Body of pancreas (tissue), 4 donors: ENCODE measurements at regions not wholly inside any gene's neighbourhood (a gene's known extent, or its start where the extent isn't known, plus 50 kb on each side); places are given as distances from the start of the nearest gene placed in this dataset.

Experiments
- POLR2A ChIP-seq, 3 donors: fragments of 450-650 bp; IDR thresholded peaks; one replicate each; pipeline ENCODE4 v1.6.1; 2016; ENCODE audit warnings: antibody characterized with exemption in 3 of 3, mild to moderate bottlenecking in 2 of 3
- TF ChIP-seq, protein P1 (sequence below), 7 experiments: fragments of 450-650 bp in 4 of 7; fragments of 200-600 bp in 3 of 7; sonication (generic) in 3 of 7; IDR thresholded peaks; one replicate each; pipeline ENCODE4 v1.5.1; 2016 to 2019; ENCODE audit warnings: antibody characterized with exemption in 7 of 7

DNA sequence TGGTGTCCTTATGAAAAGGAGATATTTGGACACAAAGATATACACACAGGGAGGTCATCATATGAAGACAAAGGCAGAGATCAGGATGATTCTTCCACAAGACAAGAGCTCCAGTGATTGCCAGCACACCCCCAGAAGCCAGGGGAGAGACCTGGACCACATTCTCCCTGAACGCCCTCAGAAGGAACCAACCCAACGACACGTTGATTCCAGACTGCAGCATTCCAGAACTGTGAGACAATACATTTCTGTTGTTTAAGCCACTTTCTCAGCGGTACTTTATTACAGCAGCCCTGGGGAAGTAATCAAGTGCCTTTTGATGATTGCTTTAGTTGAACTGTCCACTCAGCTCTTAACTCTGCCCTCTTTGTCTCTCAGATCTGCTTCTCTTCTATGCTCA is 285.5 kb upstream of the SMARCA2 start:
- TF ChIP-seq, protein P1, sequence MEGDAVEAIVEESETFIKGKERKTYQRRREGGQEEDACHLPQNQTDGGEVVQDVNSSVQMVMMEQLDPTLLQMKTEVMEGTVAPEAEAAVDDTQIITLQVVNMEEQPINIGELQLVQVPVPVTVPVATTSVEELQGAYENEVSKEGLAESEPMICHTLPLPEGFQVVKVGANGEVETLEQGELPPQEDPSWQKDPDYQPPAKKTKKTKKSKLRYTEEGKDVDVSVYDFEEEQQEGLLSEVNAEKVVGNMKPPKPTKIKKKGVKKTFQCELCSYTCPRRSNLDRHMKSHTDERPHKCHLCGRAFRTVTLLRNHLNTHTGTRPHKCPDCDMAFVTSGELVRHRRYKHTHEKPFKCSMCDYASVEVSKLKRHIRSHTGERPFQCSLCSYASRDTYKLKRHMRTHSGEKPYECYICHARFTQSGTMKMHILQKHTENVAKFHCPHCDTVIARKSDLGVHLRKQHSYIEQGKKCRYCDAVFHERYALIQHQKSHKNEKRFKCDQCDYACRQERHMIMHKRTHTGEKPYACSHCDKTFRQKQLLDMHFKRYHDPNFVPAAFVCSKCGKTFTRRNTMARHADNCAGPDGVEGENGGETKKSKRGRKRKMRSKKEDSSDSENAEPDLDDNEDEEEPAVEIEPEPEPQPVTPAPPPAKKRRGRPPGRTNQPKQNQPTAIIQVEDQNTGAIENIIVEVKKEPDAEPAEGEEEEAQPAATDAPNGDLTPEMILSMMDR (IDR thresholded peaks at IDR 0.05): no peak
- TF ChIP-seq POLR2A (IDR thresholded peaks at IDR 0.05): no peak
